GM11168 (cell line): ENCODE measurements at regions not wholly inside any gene's neighbourhood (a gene's known extent, or its start where the extent isn't known, plus 50 kb on each side); places are given as distances from the start of the nearest gene placed in this dataset.
"Not testable (repeated sequence)": the region's sequence is repeated elsewhere in the genome, so short reads cannot be mapped to it uniquely, and the experiment has no call there.

Experiments
- in situ Hi-C: fragments of 300-500 bp; cut with MboI; formaldehyde crosslinking; loops from one replicate; pipeline ENCODE4 v1.12.0; 2022; ENCODE audit warnings: low sequenced_read_pairs; ENCODE audit not compliant: unreplicated experiment

GRCh38 chr9:16052757-16053530, 500.1 kb downstream of the CCDC171 start:
- in situ Hi-C loops, result no loop called here

- in situ Hi-C loops, result no loop called here
Observed at GRCh38 chr9:16057541-16057940, 504.7 kb downstream of the CCDC171 start.

- in situ Hi-C loops, result no loop called here
Observed at GRCh38 chr9:16058131-16058549, 505.3 kb downstream of the CCDC171 start.

- in situ Hi-C loops, result no loop called here
Observed at GRCh38 chr9:16060436-16061129, 507.7 kb downstream of the CCDC171 start.

- in situ Hi-C loops, result no loop called here
Observed at GRCh38 chr9:16062542-16063240, 509.8 kb downstream of the CCDC171 start.

- in situ Hi-C loops, result no loop called here
Observed at GRCh38 chr9:16063241-16063591, 510.4 kb downstream of the CCDC171 start.

GRCh38 chr9:16064771-16065170, 511.9 kb downstream of the CCDC171 start:
- in situ Hi-C loops, result no loop called here

- in situ Hi-C loops, result not testable (repeated sequence)
Observed at GRCh38 chr9:16066201-16066600, 513.4 kb downstream of the CCDC171 start.

- in situ Hi-C loops, result no loop called here
Observed at GRCh38 chr9:16068476-16068875, 515.6 kb downstream of the CCDC171 start.

GRCh38 chr9:16069249-16069648, 516.4 kb downstream of the CCDC171 start:
- in situ Hi-C loops, result no loop called here

GRCh38 chr9:16069671-16070454, 517.0 kb downstream of the CCDC171 start:
- in situ Hi-C loops, result no loop called here

- in situ Hi-C loops, result no loop called here
Observed at GRCh38 chr9:16070455-16071145, 517.8 kb downstream of the CCDC171 start.

GRCh38 chr9:16071400-16071799, 518.6 kb downstream of the CCDC171 start:
- in situ Hi-C loops, result no loop called here

- in situ Hi-C loops, result no loop called here
Observed at GRCh38 chr9:16074963-16075362, 522.1 kb downstream of the CCDC171 start.

- in situ Hi-C loops, result no loop called here
Observed at GRCh38 chr9:16075696-16076095, 522.9 kb downstream of the CCDC171 start.

- in situ Hi-C loops, result no loop called here
Observed at GRCh38 chr9:16076511-16076910, 523.7 kb downstream of the CCDC171 start.

- in situ Hi-C loops, result no loop called here
Observed at GRCh38 chr9:16082796-16083195, 530.0 kb downstream of the CCDC171 start.

GRCh38 chr9:16085167-16085726, 532.4 kb downstream of the CCDC171 start:
- in situ Hi-C loops, result no loop called here

- in situ Hi-C loops, result no loop called here
Observed at GRCh38 chr9:16090907-16091629, 538.2 kb downstream of the CCDC171 start.
